Stimulated activated CD4-positive, alpha-beta T cell treated with anti-CD3 and anti-CD28 coated beads, Interleukin-1b, Interleukin-23, amount 100 ng/mL, for 4 hours (primary cell): ENCODE measurements at regions not wholly inside any gene's neighbourhood (a gene's known extent, or its start where the extent isn't known, plus 50 kb on each side); places are given as distances from the start of the nearest gene placed in this dataset.
A peak's percentile ranks its signal among the peaks of the same experiment; 100 is the strongest.

Source experiments
- DNase-seq, 2 donors: peaks; one replicate each; pipeline ENCODE4 v3.0.0-alpha.2; 2020; ENCODE audit warnings: low read depth in 2 of 2

GRCh38 chr11:122523846-122524805 lies 131.4 kb upstream of the UBASH3B start:
- DNase-seq: no peak

GRCh38 chr11:122521626-122522025 lies 133.9 kb upstream of the UBASH3B start:
- DNase-seq: no peak

DNA sequence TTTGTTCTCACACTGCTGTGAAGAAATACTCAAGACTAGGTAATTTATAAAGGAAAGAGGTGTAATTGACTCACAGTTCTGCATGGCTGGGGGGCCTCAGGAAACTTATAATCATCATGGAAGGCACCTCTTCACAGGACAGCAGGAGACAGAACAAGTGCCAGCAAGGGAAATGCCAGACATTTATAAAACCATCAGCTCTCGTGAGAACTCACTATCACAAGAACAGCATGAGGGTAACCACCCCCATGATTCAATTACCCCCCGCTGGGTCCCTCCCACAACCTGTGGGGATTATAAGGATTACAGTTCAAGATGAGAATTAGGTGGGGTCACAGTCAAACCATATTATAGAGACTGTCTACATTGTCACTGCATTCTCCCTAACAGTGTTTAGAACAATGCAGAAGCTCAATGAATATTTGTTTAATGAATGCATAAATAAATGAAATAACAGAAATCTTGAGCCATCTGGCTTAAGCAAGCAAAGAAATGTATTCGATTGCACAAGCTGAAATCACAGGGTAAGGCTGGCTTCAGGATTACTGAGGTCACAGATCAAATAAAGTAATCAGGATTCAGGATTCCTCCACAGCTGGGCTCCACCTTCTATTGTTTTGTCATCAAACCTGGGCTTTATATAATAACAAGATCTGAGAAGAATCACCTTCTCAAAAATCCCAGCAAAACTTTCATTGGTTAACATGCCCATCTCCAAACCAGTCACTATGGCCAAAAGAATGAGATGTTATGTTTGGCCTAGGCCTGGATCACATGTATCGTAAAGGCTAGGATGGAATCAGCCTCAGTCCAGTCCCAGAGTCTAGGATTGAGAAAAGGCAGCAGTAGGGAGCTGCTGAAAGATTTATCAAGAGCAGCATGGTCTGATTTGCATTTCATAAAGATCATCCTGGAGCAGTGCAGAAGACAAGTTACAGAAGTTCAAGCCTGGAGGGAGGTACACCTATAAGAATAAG lies 137.8 kb upstream of the UBASH3B start:
- no peak for DNase-seq

- no peak for DNase-seq
These were observed 138.8 kb upstream of the UBASH3B start for GRCh38 chr11:122516686-122517085.

DNA sequence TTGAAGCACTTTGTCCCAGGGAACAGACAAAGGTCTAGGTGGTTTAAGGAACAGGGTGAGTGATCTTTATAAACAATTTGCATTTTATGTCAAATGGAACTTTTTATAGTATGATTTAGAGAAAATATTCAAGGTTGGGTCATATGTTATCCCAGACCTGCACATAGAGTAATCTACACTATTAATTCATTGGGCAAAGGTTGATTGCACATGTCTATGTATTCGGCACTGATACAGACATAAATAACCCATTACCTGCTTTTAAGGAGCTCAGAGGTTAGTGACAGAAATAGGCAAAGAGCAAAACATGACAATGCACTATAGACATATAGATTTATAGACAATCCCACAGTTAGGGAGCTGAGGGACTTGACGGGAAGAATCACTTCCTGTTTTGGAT lies 141.5 kb upstream of the UBASH3B start:
- DNase-seq: no peak

DNA sequence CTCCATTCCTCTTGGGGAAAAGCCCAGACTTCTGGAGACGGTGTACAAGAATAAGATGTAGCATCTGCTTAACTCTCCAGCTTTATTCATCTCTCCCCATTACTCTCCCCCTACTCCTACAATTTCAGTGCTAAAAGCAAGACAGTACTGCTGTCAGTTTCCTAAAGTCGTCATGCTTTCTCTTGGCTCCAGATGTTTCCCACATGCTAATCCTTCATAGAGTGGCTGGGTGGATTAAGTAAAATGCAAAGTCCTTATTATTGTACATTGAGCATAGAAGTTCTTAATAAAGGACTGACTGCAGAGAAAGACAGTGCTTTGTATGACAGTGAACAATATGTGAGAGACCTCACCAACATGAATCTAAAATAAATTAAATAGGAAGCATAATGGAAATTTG lies 142.2 kb upstream of the UBASH3B start:
- no peak for DNase-seq

DNA sequence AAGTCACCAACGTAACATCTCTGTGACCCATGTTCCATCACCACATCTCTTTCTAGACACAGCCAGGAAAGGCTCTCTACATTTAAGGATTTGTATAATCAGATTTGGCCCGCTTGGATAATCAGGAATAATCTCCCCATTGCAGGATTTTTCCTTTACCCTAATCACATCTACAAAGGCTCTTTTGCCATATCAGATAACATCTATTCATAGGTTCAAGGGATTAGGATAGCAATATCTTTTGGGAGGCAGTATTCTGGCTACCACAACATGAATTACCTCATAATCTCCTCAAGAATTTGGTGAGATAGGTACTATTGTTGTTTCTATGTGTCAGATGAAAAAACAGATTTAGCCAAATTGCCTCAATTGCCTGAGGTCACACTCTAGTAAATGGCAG lies 142.8 kb upstream of the UBASH3B start:
- no peak for DNase-seq

DNA sequence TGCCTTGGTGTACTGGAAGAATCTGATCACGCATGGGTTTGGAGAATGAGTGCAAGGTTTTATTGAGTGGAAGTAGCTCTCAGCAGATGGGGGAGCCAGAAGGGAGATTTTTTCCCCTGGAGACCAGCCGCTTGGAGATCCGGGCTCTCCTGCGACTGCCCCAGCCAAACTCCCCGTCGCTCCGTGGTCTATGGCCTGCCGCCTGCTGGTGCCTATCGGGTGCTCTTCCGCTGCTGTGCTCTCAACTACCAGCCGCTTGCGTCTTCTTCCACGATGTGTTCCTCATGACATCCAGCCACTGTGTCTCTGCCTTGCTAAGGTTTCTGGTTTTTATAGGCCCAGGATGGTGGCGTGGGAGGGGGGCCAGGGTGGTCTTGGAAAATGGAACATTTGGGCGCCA lies 145.6 kb upstream of the UBASH3B start:
- no peak for DNase-seq

- no peak for DNase-seq
These were observed 146.4 kb upstream of the UBASH3B start for GRCh38 chr11:122509091-122509490.

GRCh38 chr11:122505304-122506006 lies 150.1 kb upstream of the UBASH3B start:
- DNase-seq: peak; percentile 2 to 15

DNA sequence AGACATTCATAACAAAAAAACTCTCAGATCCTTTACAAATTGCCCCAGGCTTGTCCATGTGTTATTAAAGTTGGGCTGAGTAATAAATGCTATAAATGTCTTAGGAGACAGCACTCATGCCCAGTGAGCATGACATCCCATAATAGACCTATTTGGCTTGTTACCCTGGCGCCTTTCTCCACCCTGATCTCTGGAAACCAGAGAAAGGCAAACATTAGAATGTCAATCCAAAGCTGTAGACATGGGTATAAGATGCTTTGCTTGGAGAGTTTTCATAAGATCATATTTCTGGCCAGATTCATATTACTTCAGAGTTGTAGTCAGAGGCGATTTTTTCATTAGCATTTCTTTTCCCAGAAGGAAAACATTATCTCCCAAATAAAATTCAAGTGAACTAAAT lies 161.3 kb upstream of the UBASH3B start:
- no peak for DNase-seq

DNA sequence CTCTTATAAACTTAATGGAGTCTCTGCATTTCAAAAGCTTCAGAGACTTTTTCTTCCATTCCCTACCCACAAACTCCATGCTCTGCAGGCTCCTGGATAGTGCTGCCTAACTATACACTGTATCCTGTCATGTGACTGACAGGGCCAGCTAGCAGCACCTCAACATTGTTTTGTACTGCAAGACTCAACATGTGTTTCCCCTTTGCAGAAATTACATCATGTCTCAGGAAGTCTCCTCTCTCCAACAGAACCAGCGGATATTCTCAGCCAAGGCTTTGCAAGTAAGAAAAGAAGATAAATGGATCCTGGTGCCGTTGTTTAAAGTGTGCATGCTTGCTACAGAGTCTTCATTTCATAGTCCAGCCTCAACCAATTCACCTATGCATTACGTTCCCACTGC lies 164.0 kb upstream of the UBASH3B start:
- no peak for DNase-seq

- no peak for DNase-seq
These were observed 166.4 kb upstream of the UBASH3B start for GRCh38 chr11:122488892-122489706.

GRCh38 chr11:122487669-122488068 lies 167.9 kb upstream of the UBASH3B start:
- no peak for DNase-seq

DNA sequence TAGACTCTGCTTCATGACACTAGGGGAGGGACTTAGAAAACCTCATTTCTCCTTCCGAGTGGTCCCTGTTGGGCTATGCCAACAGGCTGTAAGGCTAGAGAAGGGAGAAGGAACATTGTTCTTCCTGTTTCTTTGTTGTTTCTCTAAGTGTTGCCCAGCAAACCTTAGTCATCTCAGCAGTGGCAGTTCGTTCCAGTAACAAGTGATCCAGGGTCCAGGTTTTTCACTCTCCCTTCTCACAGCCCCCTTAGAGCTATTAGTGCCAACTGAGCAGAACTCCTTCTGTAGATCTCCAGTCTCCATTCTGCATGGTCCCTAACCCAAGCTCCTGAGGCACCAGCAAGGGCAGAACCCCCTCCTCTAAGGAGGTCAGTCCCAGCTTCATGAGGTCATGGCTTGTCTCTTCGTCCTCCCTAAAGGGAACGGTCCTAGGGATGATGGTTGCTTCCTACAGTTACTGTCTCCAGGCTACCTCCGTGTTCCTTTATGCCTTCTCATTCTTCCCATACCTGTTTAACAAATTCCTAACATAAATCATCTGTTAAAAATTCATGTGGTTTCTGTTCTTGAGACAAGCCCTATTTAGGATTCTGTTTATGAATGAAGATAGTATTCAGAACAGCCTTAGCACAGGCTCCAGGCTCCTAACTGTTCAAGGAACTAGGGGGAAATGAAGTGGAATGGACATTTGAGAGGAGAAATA lies 168.6 kb upstream of the UBASH3B start:
- no peak for DNase-seq

GRCh38 chr11:122478986-122479385 lies 176.5 kb upstream of the UBASH3B start:
- no peak for DNase-seq

DNA sequence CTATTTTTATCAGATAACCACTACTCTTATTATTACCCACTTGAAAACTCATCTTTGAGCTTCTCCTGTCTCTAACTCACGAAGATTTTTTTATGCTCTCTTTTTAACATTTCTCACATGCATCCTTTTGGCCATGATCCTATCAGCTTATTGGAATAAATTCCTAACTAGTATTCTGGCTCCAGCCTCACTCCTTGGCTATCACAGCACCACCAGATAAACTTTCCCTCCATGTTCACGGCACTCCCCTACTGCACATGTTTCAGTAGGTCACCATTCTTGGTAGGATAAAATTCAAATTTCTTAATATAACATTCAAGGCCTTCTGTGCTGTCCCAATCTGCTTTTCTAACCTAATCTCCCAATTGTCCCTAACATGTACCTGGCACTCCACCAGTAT lies 186.6 kb upstream of the UBASH3B start:
- DNase-seq: no peak

- no peak for DNase-seq
These were observed 192.0 kb upstream of the UBASH3B start for GRCh38 chr11:122463530-122463929.

DNA sequence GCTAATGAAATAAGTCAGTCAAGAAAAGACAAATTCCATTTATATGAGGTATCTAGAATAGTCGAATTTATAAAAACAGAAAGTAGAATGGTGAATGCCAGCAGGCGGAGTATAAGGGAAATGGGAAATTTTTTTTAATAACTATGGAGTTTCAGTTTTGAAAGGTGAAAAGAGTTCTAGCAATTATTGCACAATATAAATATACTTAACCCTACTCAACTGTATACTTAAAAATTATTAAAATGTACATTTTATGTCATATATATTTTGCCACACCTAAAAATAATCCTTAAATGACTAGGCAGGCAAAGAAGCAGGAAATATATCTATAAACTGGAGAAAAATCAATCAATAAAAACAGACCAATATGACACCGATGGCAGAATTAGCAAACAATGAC lies 196.5 kb upstream of the UBASH3B start:
- no peak for DNase-seq

- DNase-seq: no peak
These were observed 201.9 kb upstream of the UBASH3B start for GRCh38 chr11:122453586-122453985.
